ENCODE measurements at regions not wholly inside any gene's neighbourhood (a gene's known extent, or its start where the extent isn't known, plus 50 kb on each side); places are given as distances from the start of the nearest gene placed in this dataset.

DNA sequence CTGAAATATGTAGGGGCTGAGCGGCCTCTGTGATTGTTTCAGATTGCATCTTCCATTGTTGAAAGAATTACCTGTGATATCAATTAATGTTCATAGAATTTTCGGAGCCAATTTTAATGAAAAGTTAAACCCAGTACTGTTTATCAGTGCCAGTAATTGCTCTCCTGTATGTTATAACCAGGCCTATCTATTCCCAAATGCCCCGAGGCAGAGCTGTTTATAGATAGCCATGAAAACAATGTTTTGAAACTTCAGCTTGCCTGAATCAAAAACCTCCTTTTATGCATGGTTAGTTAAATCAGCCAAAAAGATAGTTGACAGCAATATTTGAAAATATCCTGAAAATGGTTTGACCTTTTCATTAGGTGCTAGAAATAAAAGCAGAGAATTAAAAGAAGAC is 50.1 kb upstream of the HDAC9 start:
- TF ChIP-seq CTCF (conservative IDR thresholded peaks at IDR 0.05), result no peak
- H3K27ac ChIP-seq, result peak overlapping the region; percentile 30
